Psoas muscle (tissue), 7 donors: ENCODE measurements at regions not wholly inside any gene's neighbourhood (a gene's known extent, or its start where the extent isn't known, plus 50 kb on each side); places are given as distances from the start of the nearest gene placed in this dataset.

Source experiments
- ATAC-seq, 4 donors: fragments of 200-7000 bp; cut with Tn5 transposase; one replicate each; pipeline ENCODE4 v1.9.1; 2020; ENCODE audit warnings: moderate library complexity in 3 of 4, mild to moderate bottlenecking in 2 of 4
- DNase-seq, 2 donors: peaks; one replicate each; pipeline ENCODE4 v3.0.0-alpha.2; 2020
- H3K27ac ChIP-seq: fragments of 200-600 bp; one replicate; pipeline ENCODE4 v1.8.0; 2022
- H3K27me3 ChIP-seq, 3 donors: fragments of 200-600 bp in 1 of 3; one replicate each; pipeline versions ENCODE4 v1.6.1 to v1.8.0; 2013 to 2022; ENCODE audit warnings: low read length in 2 of 3, mild to moderate bottlenecking in 2 of 3, moderate library complexity in 1 of 3; ENCODE audit not compliant: insufficient read depth in 3 of 3
- H3K36me3 ChIP-seq, 2 donors: fragments of 200-600 bp in 1 of 2; one replicate each; pipeline versions ENCODE4 v1.6.1 to v1.8.0; 2013 to 2022; ENCODE audit warnings: low read depth in 1 of 2, mild to moderate bottlenecking in 1 of 2, moderate library complexity in 1 of 2; ENCODE audit not compliant: insufficient read depth in 1 of 2
- H3K4me1 ChIP-seq: fragments of 200-600 bp; one replicate; pipeline ENCODE4 v1.8.0; 2022
- H3K4me3 ChIP-seq: fragments of 200-600 bp; one replicate; pipeline ENCODE4 v1.8.0; 2022; ENCODE audit warnings: mild to moderate bottlenecking
- H3K9me3 ChIP-seq: fragments of 200-600 bp; one replicate; pipeline ENCODE4 v1.8.0; 2022
- WGBS, 3 donors: extraction: QIAGEN DNeasy Blood & Tissue Kit; methylation state at CpG; one replicate each; pipeline versions ENCODE4 v1.1.6 to v1.1.7; 2013; 5-methylcytosine and 5-hydroxymethylcytosine counted together
- intact Hi-C, 2 donors: fragments of 100-400 bp; cut with DNase I; formaldehyde crosslinking; loops; one replicate each; pipeline versions ENCODE4 v1.11.0 to v1.14.2; 2022
- TF ChIP-seq, protein P1 (sequence below): fragments of 200-600 bp; IDR thresholded peaks from one replicate; pipeline ENCODE4 v1.8.0; 2022; ENCODE audit warnings: antibody characterized with exemption
- donor health status: healthy with polysubstance abuse.
- donor health status: DM: no; HTN: no; CAD: no; lungs with moderate emphysema.
- donor health status: Bipolar disorder and iron deficiency.
- donor health status: healthy.
- donor health status: DM: yes; HTN: yes; CAD: no.
- donor health status: DM: no; HTN: no; CAD: no.
- donor health status: DM: yes; HTN: yes; CAD: no.

GRCh38 chr2:123769001-123769400 lies 256.1 kb upstream of the CNTNAP5 start:
- H3K36me3 ChIP-seq = no peaks in the 10 kb centered on the region
- no peaks in the 10 kb centered on the region for H3K4me1 ChIP-seq
- no peak for DNase-seq
- TF ChIP-seq, protein P1, sequence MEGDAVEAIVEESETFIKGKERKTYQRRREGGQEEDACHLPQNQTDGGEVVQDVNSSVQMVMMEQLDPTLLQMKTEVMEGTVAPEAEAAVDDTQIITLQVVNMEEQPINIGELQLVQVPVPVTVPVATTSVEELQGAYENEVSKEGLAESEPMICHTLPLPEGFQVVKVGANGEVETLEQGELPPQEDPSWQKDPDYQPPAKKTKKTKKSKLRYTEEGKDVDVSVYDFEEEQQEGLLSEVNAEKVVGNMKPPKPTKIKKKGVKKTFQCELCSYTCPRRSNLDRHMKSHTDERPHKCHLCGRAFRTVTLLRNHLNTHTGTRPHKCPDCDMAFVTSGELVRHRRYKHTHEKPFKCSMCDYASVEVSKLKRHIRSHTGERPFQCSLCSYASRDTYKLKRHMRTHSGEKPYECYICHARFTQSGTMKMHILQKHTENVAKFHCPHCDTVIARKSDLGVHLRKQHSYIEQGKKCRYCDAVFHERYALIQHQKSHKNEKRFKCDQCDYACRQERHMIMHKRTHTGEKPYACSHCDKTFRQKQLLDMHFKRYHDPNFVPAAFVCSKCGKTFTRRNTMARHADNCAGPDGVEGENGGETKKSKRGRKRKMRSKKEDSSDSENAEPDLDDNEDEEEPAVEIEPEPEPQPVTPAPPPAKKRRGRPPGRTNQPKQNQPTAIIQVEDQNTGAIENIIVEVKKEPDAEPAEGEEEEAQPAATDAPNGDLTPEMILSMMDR = no peak
- 82 to 88% (median 82%) methylated on average over 2 of the region's 2 CpGs for WGBS, 3 donors
- H3K27ac ChIP-seq = no peak overlapping the region
- no peaks in the 10 kb centered on the region for H3K27me3 ChIP-seq
- ATAC-seq = no peak
- no peaks in the 10 kb centered on the region for H3K9me3 ChIP-seq
- intact Hi-C loops = no loop called here
- no peak overlapping the region for H3K4me3 ChIP-seq

DNA sequence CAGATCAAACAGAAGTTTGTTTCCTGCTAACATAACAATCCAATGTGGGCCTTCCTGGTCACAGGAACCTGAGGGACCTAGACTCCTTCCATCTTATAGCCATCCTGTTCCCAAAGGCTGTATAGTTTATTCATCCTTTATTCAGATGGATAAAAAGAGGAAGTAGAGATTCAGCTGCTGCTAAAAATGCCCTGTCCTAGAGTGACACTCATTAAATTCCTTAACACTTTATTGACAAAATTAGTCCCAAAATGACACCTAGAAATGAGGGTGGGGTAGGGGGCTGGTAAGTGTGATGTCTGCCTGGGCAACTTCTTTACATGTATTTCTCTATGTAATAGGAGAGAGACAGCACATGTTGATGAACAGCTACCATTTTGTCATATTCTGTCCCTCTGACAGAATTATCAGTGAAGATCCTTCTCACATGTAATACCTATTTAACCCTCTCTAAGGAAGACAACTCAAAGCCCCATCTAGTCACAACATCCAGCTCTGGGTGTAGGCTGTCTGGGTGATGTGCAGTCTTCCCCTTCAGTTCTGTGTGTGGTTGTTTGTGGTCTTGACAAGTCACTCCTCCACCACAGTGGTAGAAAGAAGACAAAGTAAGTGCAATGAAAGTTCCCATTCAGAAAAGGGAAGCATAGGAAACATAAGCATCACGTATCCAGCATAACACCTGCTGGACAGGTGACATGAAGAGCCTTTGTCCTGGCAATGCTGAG lies 253.9 kb upstream of the CNTNAP5 start:
- Histone ChIP-seq H3K4me3 (no peak overlapping the region), H3K4me1 (no peaks in the 10 kb centered on the region), H3K27ac (no peak overlapping the region), H3K9me3 (no peaks in the 10 kb centered on the region), H3K36me3 (no peaks in the 10 kb centered on the region), H3K27me3 (no peaks in the 10 kb centered on the region)
- intact Hi-C loops = no loop called here
- TF ChIP-seq, protein P1 = no peak
- no peak for DNase-seq
- 70 to 76% (median 73%) methylated on average over 1 of the region's 1 CpG for WGBS, 3 donors
- no peak for ATAC-seq

GRCh38 chr2:123771928-123772632 lies 253.0 kb upstream of the CNTNAP5 start:
- H3K4me1 ChIP-seq = no peaks in the 10 kb centered on the region
- H3K27me3 ChIP-seq = no peaks in the 10 kb centered on the region
- H3K4me3 ChIP-seq = no peak overlapping the region
- TF ChIP-seq, protein P1 = no peak
- H3K9me3 ChIP-seq = no peaks in the 10 kb centered on the region
- 67 to 78% (median 76%) methylated on average over 2 of the region's 2 CpGs for WGBS, 3 donors
- DNase-seq (no peak), ATAC-seq (no peak)
- H3K27ac ChIP-seq = no peak overlapping the region
- no peaks in the 10 kb centered on the region for H3K36me3 ChIP-seq
- intact Hi-C loops = no loop called here

DNA sequence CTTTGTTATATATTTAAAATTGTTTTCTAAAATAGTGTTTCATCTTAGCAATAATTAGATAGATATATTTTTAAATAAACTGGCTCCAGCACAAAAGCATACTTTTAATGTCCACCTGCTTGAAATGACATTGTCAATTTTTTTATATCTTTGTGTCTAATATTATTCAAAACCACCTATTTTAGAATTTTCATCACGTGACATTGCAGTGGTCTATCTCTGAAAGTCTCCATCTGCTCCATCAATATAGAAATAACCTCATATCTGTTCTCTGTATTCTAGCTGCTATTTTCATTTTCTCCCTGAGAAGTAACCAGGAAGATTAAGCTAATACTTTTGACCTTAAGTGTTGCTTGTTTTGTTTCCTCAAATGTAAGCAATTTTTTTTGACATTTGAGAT lies 248.0 kb upstream of the CNTNAP5 start:
- DNase-seq (no peak), ATAC-seq (no peak)
- Histone ChIP-seq H3K27me3 (no peaks in the 10 kb centered on the region), H3K27ac (no peak overlapping the region), H3K36me3 (no peaks in the 10 kb centered on the region), H3K4me3 (no peak overlapping the region), H3K9me3 (no peaks in the 10 kb centered on the region), H3K4me1 (no peaks in the 10 kb centered on the region)
- TF ChIP-seq, protein P1 = no peak
- intact Hi-C loops = no loop called here
- WGBS, 3 donors = 55 to 79% (median 78%) methylated on average over 1 of the region's 1 CpG
